Activated CD4-positive, alpha-beta T cell treated with anti-CD3 and anti-CD28 coated beads for 24 hours (primary cell): ENCODE measurements at regions not wholly inside any gene's neighbourhood (a gene's known extent, or its start where the extent isn't known, plus 50 kb on each side); places are given as distances from the start of the nearest gene placed in this dataset.
"Not testable (repeated sequence)": the region's sequence is repeated elsewhere in the genome, so short reads cannot be mapped to it uniquely, and the experiment has no call there.

ENCODE experiments used
- DNase-seq, 2 donors: peaks; one replicate each; pipeline ENCODE4 v3.0.0-alpha.2; 2020; ENCODE audit warnings: low read depth in 2 of 2

- no peak for DNase-seq
Measured at GRCh38 chr12:13562915-13563742, 366.6 kb downstream of the EMP1 start.

GRCh38 chr12:13561923-13562322, 365.4 kb downstream of the EMP1 start:
- DNase-seq = no peak

GRCh38 chr12:13559318-13559978, 362.9 kb downstream of the EMP1 start:
- no peak for DNase-seq

- no peak for DNase-seq
Measured at GRCh38 chr12:13552830-13553229, 356.3 kb downstream of the EMP1 start.

GRCh38 chr12:13547283-13547682, 350.8 kb downstream of the EMP1 start:
- DNase-seq = no peak

GRCh38 chr12:13546231-13546630, 349.7 kb downstream of the EMP1 start:
- no peak for DNase-seq

- DNase-seq = no peak
Measured at GRCh38 chr12:13539051-13539450, 342.5 kb downstream of the EMP1 start.

GRCh38 chr12:13538136-13538535, 341.6 kb downstream of the EMP1 start:
- no peak for DNase-seq

GRCh38 chr12:13537623-13538022, 341.1 kb downstream of the EMP1 start:
- no peak for DNase-seq

- DNase-seq = no peak
Measured at GRCh38 chr12:13536219-13536910, 339.8 kb downstream of the EMP1 start.

- DNase-seq = peak; percentile 8 to 41
Measured at GRCh38 chr12:13534645-13535398, 338.3 kb downstream of the EMP1 start.

- no peak for DNase-seq
Measured at GRCh38 chr12:13534242-13534641, 337.7 kb downstream of the EMP1 start.

- no peak for DNase-seq
Measured at GRCh38 chr12:13530966-13531365, 334.4 kb downstream of the EMP1 start.

- DNase-seq = not testable (repeated sequence)
Measured at GRCh38 chr12:13526185-13526921, 329.8 kb downstream of the EMP1 start.

GRCh38 chr12:13523536-13524307, 327.2 kb downstream of the EMP1 start:
- no peak for DNase-seq

GRCh38 chr12:13518034-13518433, 321.5 kb downstream of the EMP1 start:
- DNase-seq = not testable (repeated sequence)

- no peak for DNase-seq
Measured at GRCh38 chr12:13509740-13510139, 313.2 kb downstream of the EMP1 start.

- no peak for DNase-seq
Measured at GRCh38 chr12:13505636-13506035, 309.1 kb downstream of the EMP1 start.

GRCh38 chr12:13505224-13505623, 308.7 kb downstream of the EMP1 start:
- no peak for DNase-seq

- DNase-seq = no peak
Measured at GRCh38 chr12:13504736-13505135, 308.2 kb downstream of the EMP1 start.
